ENCODE measurements at regions not wholly inside any gene's neighbourhood (a gene's known extent, or its start where the extent isn't known, plus 50 kb on each side); places are given as distances from the start of the nearest gene placed in this dataset.

DNA sequence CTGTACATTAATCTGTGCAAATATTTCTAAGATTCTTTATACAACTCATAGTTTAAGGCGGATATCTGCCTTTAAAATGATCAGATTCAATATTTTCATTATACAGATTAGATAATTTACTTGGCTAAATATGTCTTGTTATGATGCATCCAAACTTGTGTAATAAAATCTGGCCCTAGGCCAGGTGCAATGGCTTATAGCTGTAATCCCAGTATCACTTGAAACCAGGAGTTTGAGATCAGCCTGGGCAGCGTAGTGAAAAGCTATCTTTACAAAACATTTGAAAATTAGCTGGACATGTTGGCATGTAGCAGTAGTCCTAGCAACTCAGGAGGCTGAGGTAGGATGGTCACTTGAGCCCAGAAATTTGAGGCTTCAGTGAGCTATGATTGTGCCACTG lies 2002.2 kb upstream of the ACO1 start:
- no peak for TF ChIP-seq POLR2A (IDR thresholded peaks at IDR 0.05)
- TF ChIP-seq CTCF (IDR thresholded peaks at IDR 0.05) = no peak

Data from lower leg skin (tissue), 3 donors.